Stomach (tissue), 4 donors: ENCODE measurements at regions not wholly inside any gene's neighbourhood (a gene's known extent, or its start where the extent isn't known, plus 50 kb on each side); places are given as distances from the start of the nearest gene placed in this dataset.

Experiments
- EP300 ChIP-seq: sonication (generic); formaldehyde crosslinking; IDR thresholded peaks from one replicate; pipeline ENCODE4 v1.6.1; 2017; ENCODE audit warnings: antibody characterized with exemption
- POLR2A ChIP-seq, 4 donors: fragments of 450-650 bp; IDR thresholded peaks; one replicate each; pipeline ENCODE4 v1.6.1; 2016; ENCODE audit warnings: antibody characterized with exemption in 4 of 4, control low read depth in 2 of 4, mild to moderate bottlenecking in 1 of 4, moderate library complexity in 1 of 4
- POLR2AphosphoS5 ChIP-seq, 3 donors: sonication (generic); formaldehyde crosslinking; IDR thresholded peaks; one replicate each; pipeline ENCODE4 v1.6.1; 2016; ENCODE audit warnings: antibody characterized with exemption in 3 of 3

GRCh38 chr12:107353312-107353711, 260.0 kb upstream of the CRY1 start:
- TF ChIP-seq EP300, result no peak
- TF ChIP-seq POLR2AphosphoS5 (IDR thresholded peaks at IDR 0.05), result no peak
- no peak for TF ChIP-seq POLR2A (IDR thresholded peaks at IDR 0.05)
